HUDEP-2 (cell line): ENCODE measurements at regions not wholly inside any gene's neighbourhood (a gene's known extent, or its start where the extent isn't known, plus 50 kb on each side); places are given as distances from the start of the nearest gene placed in this dataset.
"Not testable (repeated sequence)": the region's sequence is repeated elsewhere in the genome, so short reads cannot be mapped to it uniquely, and the experiment has no call there.

Source experiments
- DNase-seq, 76 experiments: peaks; one replicate each; lab custom pipeline; 2025; ENCODE audit not compliant: unreplicated experiment in 76 of 76; lab: John Stamatoyannopoulos, UW

DNA sequence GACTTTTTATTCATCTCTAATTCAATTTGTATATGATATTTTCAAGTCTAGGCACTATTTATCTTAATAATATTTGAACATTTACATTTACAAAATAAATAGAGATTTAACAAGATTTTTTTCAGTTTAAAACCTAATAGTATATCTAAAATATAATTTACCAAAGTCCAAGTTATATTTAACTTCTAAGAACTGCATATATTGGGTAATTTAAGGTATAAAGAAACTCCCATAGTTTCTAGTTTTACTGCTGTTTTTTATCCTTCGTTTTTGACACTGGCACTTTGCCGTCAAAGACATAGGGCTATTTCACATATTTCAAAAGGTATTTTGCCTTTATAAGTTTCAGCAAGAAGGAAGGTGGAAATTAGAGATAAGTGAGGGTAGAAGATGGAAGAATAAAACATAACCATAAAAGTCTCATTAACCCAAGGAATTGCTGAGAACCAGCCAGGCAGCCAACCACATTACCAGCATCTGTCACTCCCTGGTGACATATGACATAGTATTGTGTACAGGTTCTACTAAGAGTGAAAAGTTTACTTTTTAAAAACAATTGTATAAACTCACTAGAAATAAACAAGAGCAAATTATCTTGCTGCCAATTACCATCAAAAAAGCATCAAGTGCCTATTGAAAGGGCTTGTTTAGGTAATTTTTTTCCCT lies 251.5 kb downstream of the NSUN3 start:
- DNase-seq, result no peak

DNA sequence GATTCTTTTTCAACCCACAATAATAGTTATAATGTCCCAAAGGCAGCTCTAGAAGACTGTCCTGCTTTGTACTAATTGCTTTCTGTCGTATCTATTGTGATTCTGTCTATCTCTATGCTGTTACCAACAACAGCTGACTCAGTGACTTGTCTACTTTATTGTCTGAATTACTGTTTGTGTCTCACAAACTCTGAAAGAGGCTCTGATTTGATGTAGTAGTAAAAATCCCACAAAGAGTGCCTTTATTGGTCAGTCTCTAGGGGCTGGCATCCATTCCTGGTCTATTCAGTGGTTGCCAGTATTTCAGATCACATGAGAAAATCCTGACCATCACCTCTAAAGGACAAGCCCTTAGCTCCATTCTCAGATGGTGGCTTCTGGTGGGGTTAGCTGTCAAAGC lies 254.2 kb downstream of the NSUN3 start:
- no peak for DNase-seq

GRCh38 chr3:94323596-94323995 lies 260.7 kb downstream of the NSUN3 start:
- no peak for DNase-seq

GRCh38 chr3:94331831-94332230 lies 269.0 kb downstream of the NSUN3 start:
- DNase-seq, result no peak

DNA sequence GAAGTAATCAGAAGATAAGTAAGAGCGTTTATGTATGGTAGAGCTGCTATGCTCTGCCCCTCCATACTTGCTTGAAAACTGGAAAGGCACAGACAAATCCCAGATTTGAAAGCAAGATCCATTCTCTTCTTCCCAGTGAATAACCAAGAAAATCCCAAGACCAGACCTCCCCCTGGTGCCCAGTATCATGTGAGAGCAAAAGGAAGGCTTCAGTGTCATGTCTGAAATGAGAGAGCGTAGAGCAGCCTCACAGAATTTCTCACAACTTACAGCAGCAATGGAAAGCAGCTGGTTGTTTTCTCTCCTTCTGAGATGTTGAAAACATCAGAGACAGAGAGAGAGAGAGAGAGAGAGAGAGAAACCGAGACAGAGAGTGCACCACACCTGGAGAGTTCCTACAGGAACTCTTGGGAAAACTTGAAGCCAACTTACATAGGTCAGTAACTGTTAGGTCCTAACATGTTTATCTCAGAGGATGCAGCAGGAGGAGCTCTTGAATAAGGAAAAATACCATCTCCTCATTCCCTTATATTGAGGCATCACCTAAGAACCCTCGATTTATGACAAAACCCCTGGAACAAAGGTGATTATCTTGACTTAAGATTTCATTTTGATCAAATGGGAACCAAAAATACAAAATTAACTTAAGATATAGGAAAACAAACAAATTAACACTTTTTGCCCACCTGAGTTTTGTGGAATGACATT lies 273.3 kb downstream of the NSUN3 start:
- peak in 1 of 76 experiments; percentile 1 for DNase-seq

DNA sequence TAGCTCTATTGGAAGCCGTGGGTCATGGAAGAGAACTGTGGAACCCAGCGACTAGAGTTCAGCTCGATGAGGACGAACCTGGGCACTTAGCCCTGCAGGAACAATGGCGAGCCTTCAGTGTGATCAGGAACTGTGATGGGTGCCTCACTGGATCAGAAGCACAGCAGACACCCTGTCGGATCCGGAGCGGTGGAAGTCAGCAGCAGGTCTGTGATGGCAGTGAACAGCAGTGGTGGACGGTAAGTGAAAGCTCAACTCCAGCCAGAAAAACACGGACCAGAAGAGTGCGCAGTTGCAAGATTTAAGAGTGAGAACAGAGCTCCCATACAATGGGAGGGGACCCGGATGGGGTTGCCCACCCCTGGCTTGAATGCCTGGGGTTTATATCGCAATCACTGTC lies 282.2 kb downstream of the NSUN3 start:
- DNase-seq, result no peak

DNA sequence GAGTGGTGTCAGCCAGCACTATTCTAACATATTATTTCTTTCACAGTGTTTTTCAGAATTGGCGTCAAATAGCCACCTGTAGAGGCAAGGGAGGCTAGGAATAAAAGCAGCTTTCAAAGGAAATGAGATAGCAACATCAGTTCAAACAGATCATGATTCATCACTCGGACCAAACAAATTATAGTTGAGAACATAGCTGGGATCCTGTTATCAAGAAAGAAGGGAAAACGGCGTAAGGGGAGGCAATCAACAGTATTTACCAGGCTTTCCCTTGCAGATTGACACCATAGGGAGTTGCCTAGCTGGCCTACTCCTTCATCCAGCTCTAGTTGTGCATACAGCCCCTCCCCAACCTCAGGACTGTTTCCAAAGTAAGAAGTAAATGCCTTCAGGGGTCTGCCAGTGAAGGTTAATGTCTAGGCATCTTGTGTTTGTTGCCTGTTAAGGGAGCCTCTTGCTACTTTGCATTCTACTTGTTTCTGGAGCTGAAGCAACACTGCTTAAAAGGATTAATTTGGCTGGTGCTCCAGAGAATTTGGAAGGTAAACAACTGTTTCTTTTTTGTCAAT lies 286.5 kb downstream of the NSUN3 start:
- DNase-seq, result no peak

DNA sequence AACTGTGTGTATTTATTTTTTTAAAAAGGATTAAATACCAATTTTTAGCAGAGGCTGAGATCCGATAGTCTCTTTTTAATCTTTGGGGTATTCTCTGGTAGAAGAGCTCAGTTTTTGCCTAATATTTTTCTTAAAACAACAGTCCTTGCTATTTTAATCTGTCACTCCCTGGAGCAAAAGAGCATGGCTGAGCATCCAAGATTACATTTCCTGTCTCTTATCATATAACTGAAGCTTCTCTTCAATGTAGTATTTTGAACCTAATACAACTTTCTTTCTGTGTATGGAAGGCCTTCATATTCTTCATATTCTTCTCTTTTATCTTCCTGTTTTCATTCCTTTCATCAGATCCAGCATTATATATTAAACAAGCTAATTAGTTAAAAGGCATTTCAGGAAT lies 293.7 kb downstream of the NSUN3 start:
- DNase-seq, result no peak

DNA sequence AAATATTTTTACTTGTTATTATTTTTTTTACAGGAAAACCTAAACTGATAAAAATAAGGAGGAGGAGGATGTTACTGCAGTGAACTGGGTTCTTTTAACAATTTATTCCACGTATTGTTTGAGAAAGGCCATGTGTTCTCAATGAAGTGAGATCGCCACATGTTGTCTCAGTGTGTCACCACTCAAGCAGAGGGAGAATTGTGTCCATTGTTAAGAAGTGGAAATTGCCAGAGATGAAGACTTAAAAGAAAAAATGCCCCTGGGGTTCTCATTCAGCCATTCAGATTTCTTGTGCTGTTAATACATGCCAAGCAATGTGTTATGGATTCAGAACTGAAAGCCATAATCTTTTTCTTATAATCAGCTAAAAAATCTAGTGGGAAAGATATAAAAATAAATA lies 297.1 kb downstream of the NSUN3 start:
- no peak for DNase-seq

DNA sequence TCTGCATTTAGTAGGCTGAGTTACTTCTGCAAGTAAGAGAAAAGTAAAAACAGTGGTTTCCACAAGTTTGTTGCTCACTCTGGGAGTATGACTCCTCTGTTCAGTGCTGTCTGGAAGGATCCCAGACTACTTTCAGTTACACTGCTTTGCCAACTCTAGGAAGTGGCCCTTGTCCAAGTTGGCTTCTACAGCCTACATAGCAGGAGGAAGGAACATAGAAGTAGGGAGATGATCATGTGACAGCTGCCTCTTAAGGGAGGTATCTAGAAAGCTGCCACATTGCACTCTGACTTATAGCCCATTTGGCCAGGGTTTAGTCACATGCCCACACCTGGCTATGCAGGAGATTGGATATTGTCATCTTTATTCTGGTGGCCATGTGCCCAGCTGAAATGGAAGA lies 298.1 kb downstream of the NSUN3 start:
- no peak for DNase-seq

DNA sequence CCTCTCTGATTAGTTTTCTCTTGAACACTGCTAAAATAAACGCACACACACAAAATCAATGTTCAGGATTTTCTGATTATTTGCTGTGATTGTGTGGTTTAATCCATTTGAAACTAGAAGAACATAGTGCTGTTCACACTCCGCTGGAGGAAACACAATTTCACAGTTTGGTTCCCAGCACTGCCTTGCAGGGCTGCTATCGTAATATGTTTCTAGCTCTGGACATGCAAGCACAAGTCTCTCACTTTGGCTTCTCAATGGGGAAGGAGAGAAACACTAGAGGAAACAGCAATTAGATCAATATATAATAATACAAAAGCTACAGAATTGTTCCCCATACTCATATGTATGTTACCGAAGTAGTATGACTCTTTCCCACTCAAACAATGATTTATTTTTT lies 299.5 kb downstream of the NSUN3 start:
- no peak for DNase-seq

GRCh38 chr3:94365006-94365405 lies 302.1 kb downstream of the NSUN3 start:
- no peak for DNase-seq

GRCh38 chr3:94372026-94372425 lies 309.2 kb downstream of the NSUN3 start:
- DNase-seq, result no peak

DNA sequence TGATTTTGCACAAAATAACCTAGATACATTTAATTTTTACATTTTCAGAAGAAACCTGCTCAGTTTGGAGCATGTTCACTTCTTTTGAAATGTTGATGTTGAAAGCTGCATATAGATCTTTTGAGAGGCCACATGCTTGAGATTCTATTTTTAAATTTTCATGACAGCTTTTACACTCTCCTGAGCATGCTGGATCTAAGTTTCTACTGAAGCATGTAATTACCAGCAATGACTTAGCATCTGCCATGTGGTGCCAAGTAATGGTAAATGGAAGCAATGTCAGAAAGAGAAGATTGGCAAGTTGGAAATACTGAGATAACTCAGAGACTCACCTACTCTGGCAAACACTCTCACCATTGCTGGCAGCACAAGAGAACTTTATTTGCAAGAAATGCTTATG lies 310.6 kb downstream of the NSUN3 start:
- DNase-seq, result no peak

- DNase-seq, result no peak
Measured at GRCh38 chr3:94374439-94375161, 311.7 kb downstream of the NSUN3 start.

DNA sequence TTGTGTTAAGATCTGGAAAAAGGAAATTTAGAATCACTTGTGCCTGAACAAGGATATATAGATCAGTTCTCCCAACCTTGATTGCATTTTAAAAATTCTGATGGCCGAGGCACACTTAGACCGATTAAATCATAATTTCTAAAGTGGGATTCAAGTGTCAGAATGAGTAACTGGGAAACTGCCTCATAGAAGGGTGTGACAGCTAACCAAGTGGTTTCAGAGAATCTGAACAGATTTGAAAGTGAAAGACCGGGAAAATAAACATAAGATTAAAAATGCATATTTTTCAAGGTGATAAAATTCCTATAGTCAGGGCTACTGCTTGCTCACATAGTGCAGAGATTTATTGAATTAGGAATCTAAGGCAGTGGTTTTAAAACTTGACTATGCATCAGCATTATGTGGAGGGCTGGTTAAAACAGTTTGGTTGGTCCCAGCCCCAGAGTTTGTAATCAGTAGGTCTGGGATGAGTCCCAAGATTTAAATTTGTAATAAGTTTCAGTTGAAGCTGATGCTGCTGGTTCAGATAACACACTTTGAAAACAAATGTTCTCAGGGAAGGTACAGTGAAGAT lies 314.3 kb downstream of the NSUN3 start:
- DNase-seq, result not testable (repeated sequence)

DNA sequence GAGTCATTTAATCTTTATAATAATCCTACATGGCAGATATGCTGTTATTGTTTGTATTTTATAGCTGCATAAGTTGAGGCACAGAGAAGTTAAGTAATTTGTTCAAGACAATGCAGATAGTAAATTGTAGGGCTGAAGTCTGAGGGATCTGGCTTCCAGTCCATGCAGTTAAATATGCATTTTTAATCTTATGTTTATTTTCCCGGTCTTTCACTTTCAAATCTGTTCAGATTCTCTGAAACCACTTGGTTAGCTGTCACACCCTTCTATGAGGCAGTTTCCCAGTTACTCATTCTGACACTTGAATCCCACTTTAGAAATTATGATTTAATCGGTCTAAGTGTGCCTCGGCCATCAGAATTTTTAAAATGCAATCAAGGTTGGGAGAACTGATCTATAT lies 315.0 kb downstream of the NSUN3 start:
- not testable (repeated sequence) for DNase-seq

DNA sequence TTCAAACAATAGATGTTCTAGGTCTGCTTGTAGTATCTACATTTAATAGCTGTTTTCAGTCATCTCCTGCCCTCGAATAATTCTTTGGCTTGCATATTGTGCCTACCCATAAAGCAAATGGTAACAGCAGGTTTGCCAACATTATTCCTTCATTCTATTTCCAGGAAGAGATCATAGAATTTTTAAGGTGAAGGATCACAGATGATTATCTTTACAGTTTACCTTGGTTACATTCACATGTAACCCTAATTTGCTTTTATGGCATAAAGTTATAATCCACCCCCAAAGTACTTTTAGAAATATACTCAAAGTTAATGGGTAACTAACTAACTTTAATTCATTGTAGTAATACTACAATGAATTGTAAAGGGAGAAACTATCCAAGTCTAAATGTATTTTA lies 315.5 kb downstream of the NSUN3 start:
- no peak for DNase-seq

GRCh38 chr3:94379264-94379663 lies 316.4 kb downstream of the NSUN3 start:
- no peak for DNase-seq

DNA sequence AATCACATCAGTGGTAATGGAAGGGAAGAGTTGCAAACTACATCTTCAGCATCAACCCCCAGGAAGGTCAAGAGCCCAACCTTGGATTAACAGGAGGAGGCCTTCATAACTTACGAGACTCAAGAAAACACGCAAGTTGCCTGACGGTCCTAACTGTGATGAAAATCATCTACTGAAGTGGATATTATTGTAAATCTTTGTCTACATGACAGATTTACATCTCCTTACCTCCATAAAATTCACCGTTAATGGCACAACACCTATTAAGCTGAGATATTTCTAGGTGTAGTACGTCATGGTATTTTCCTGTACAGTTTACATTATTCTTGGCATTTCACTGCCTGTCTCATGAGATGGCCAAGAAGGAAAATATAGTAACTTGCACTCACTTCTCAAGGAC lies 332.0 kb downstream of the NSUN3 start:
- no peak for DNase-seq

- no peak for DNase-seq
Measured at GRCh38 chr3:94395851-94396250, 333.0 kb downstream of the NSUN3 start.
